Hepatocyte (in vitro differentiated cells): ENCODE measurements at regions not wholly inside any gene's neighbourhood (a gene's known extent, or its start where the extent isn't known, plus 50 kb on each side); places are given as distances from the start of the nearest gene placed in this dataset.

Experiments
- EZH2 ChIP-seq: fragments of 200-600 bp; sonication (generic); IDR thresholded peaks from 2 replicates; pipeline ENCODE4 v1.6.1; 2016; ENCODE audit warnings: antibody characterized with exemption, mild to moderate bottlenecking, borderline replicate concordance
- TF ChIP-seq, protein P1 (sequence below): fragments of 200-600 bp; sonication (generic); IDR thresholded peaks from 2 replicates; pipeline ENCODE4 v1.5.1; 2016; ENCODE audit warnings: antibody characterized with exemption, mild to moderate bottlenecking; ENCODE audit not compliant: poor library complexity

DNA sequence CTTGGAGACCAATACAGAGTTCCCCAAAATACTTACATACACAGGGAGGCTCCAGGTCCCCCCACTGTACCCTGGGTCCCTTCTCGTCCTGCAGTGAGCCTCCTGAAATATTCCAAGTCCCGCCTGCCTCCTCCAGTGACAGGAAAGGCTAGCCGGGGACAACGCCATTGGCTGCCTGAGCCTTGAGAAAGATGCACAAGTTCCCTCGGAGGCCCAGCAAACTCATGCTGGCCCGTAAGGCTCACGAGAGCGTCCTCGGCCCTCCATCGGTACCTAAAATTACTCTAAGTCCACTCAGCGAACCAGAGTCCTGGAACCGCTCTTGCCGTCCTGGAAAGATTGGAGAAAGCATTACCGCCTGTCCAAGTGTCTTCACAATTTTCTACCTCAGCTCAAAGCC, 228.6 kb downstream of the ADAM29 start:
- TF ChIP-seq, protein P1, sequence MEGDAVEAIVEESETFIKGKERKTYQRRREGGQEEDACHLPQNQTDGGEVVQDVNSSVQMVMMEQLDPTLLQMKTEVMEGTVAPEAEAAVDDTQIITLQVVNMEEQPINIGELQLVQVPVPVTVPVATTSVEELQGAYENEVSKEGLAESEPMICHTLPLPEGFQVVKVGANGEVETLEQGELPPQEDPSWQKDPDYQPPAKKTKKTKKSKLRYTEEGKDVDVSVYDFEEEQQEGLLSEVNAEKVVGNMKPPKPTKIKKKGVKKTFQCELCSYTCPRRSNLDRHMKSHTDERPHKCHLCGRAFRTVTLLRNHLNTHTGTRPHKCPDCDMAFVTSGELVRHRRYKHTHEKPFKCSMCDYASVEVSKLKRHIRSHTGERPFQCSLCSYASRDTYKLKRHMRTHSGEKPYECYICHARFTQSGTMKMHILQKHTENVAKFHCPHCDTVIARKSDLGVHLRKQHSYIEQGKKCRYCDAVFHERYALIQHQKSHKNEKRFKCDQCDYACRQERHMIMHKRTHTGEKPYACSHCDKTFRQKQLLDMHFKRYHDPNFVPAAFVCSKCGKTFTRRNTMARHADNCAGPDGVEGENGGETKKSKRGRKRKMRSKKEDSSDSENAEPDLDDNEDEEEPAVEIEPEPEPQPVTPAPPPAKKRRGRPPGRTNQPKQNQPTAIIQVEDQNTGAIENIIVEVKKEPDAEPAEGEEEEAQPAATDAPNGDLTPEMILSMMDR = no peak
- TF ChIP-seq EZH2 = no peak
